GM12878 (cell line): ENCODE measurements at regions not wholly inside any gene's neighbourhood (a gene's known extent, or its start where the extent isn't known, plus 50 kb on each side); places are given as distances from the start of the nearest gene placed in this dataset.

Experiments used
- ATAC-seq: fragments of 200-7000 bp; cut with Tn5 transposase; 3 replicates; pipeline ENCODE4 v1.9.1; 2020; ENCODE audit warnings: mild to moderate bottlenecking, moderate library complexity
- BruUV-seq: library from RNA; stranded (reverse); fragments of 400-500 nt; replicated peaks from 2 replicates; lab custom pipeline; 2021; lab: Mats Ljungman, UMichigan
- CTCF ChIA-PET: fragments of 300-600 bp; sonication (Branson Sonifier 250); formaldehyde crosslinking; extraction: SDS; loops from one replicate; lab custom pipeline; 2021; ENCODE audit warnings: inconsistent platforms; lab: Yijun Ruan, JAX
- POLR2A ChIA-PET: fragments of 350-600 bp; formaldehyde crosslinking; extraction: SDS; loops from one replicate; lab custom pipeline; 2021; ENCODE audit warnings: inconsistent platforms; lab: Charles Lee
- RAD21 ChIA-PET: fragments of 300-600 bp; sonication (Branson Sonifier 250); formaldehyde crosslinking; loops from one replicate; lab custom pipeline; 2023; ENCODE audit warnings: antibody characterized with exemption; ENCODE audit not compliant: unreplicated experiment; lab: Charles Lee
- SMC1A ChIA-PET: fragments of 300-600 bp; sonication (Branson Sonifier 250); formaldehyde crosslinking; loops from one replicate; lab custom pipeline; 2023; ENCODE audit not compliant: unreplicated experiment, uncharacterized antibody; lab: Charles Lee
- DNase-seq: peaks from one replicate; pipeline ENCODE4 v3.0.0-alpha.2; 2011; ENCODE audit warnings: low read depth, low spot score
- FAIRE-seq: peaks from 3 replicates; lab custom pipeline; 2011; peaks lifted over from hg19 to GRCh38; lab: Jason Lieb, UNC
- H2AFZ ChIP-seq: 2 replicates; pipeline ENCODE4 v1.6.0; 2011; ENCODE audit warnings: low read depth, low read length, control low read depth; ENCODE audit not compliant: control insufficient read depth
- H3K27ac ChIP-seq: 2 replicates; pipeline ENCODE4 v1.5.1; 2011; ENCODE audit warnings: control low read depth; ENCODE audit not compliant: control insufficient read depth, insufficient read depth
- H3K27me3 ChIP-seq, 2 experiments: replicated peaks in 1 of 2; 2 replicates each; pipeline versions ENCODE4 v1.6.0 to v1.6.1; 2011; ENCODE audit warnings: low read length in 1 of 2; ENCODE audit not compliant: control insufficient read depth in 2 of 2, insufficient read depth in 2 of 2
- H3K36me3 ChIP-seq, 2 experiments: 2 replicates each; pipeline ENCODE4 v1.5.1; 2011; ENCODE audit warnings: low read length in 1 of 2; ENCODE audit not compliant: control insufficient read depth in 2 of 2, insufficient read depth in 2 of 2
- H3K4me1 ChIP-seq: 2 replicates; pipeline ENCODE4 v1.6.1; 2011; ENCODE audit warnings: mild to moderate bottlenecking, low read length, moderate library complexity, mixed read lengths; ENCODE audit not compliant: control insufficient read depth, insufficient read depth
- H3K4me2 ChIP-seq: 2 replicates; pipeline ENCODE4 v1.6.0; 2011; ENCODE audit warnings: control low read depth; ENCODE audit not compliant: control insufficient read depth, insufficient read depth
- H3K4me3 ChIP-seq: fragments of 200-600 bp; sonication (generic); 2 replicates; pipeline ENCODE4 v1.5.1; 2016
- H3K79me2 ChIP-seq: 2 replicates; pipeline ENCODE4 v1.6.0; 2011; ENCODE audit warnings: low read length; ENCODE audit not compliant: control insufficient read depth, insufficient read depth
- H3K9ac ChIP-seq: 2 replicates; pipeline ENCODE4 v1.8.0; 2011; ENCODE audit warnings: low read length, control low read depth, mixed read lengths; ENCODE audit not compliant: control insufficient read depth, insufficient read depth
- H3K9me3 ChIP-seq: replicated peaks from 3 replicates; pipeline ENCODE4 v1.5.1; 2011; ENCODE audit warnings: mild to moderate bottlenecking, low read length; ENCODE audit not compliant: control insufficient read depth, insufficient read depth
- H4K20me1 ChIP-seq: 2 replicates; pipeline ENCODE4 v1.6.0; 2011; ENCODE audit not compliant: control insufficient read depth, insufficient read depth
- BACH1 ChIP-seq: fragments of 450-650 bp; IDR thresholded peaks from 2 replicates; pipeline ENCODE4 v1.6.1; 2017; ENCODE audit warnings: mild to moderate bottlenecking, borderline replicate concordance
- BRCA1 ChIP-seq: IDR thresholded peaks from 2 replicates; pipeline ENCODE4 v1.6.1; 2011; ENCODE audit warnings: low read depth, low read length, improper control_type of control experiment
- CHD1 ChIP-seq: IDR thresholded peaks from 2 replicates; pipeline ENCODE4 v1.6.1; 2012; ENCODE audit warnings: low read depth, low read length, improper control_type of control experiment
- CREB1 ChIP-seq: IDR thresholded peaks from 2 replicates; pipeline ENCODE4 v1.6.1; 2012; ENCODE audit warnings: low read depth, mild to moderate bottlenecking, inconsistent platforms
- FOS ChIP-seq: IDR thresholded peaks from 3 replicates; pipeline ENCODE4 v1.6.1; 2011; ENCODE audit warnings: borderline replicate concordance; ENCODE audit not compliant: insufficient read length; ENCODE audit errors: extremely low read depth
- FOXK2 ChIP-seq: fragments of 450-650 bp; IDR thresholded peaks from 2 replicates; pipeline ENCODE4 v1.6.1; 2017; ENCODE audit warnings: mild to moderate bottlenecking, moderate library complexity
- FOXM1 ChIP-seq: IDR thresholded peaks from 2 replicates; pipeline ENCODE4 v1.6.1; 2012; ENCODE audit warnings: low read depth, mild to moderate bottlenecking, inconsistent platforms, low read length, moderate library complexity
- HCFC1 ChIP-seq: fragments of 150-350 bp; IDR thresholded peaks from 2 replicates; pipeline ENCODE4 v1.6.1; 2014; ENCODE audit warnings: low read length
- HSF1 ChIP-seq: fragments of 150-350 bp; IDR thresholded peaks from 2 replicates; pipeline ENCODE4 v1.6.1; 2014; ENCODE audit warnings: mild to moderate bottlenecking, low read depth, low read length
- IRF3 ChIP-seq: fragments of 450-650 bp; IDR thresholded peaks from 2 replicates; pipeline ENCODE4 v1.6.1; 2014; ENCODE audit warnings: mild to moderate bottlenecking
- IRF5 ChIP-seq: fragments of 450-650 bp; IDR thresholded peaks from 2 replicates; pipeline ENCODE4 v1.6.1; 2017; ENCODE audit warnings: borderline replicate concordance
- MTA2 ChIP-seq: fragments of 450-650 bp; IDR thresholded peaks from 2 replicates; pipeline ENCODE4 v1.6.1; 2016; ENCODE audit warnings: low read depth, mild to moderate bottlenecking, moderate library complexity
- SREBF1 ChIP-seq: IDR thresholded peaks from 2 replicates; pipeline ENCODE4 v1.6.1; 2012; ENCODE audit warnings: mild to moderate bottlenecking, low read length
- WGBS: methylation state at CpG from one replicate; pipeline ENCODE4 v1.1.6; 2016; ENCODE audit warnings: low lambda C conversion rate; ENCODE audit not compliant: insufficient replicate concordance, insufficient coverage; ENCODE audit errors: missing lambda C conversion rate; 5-methylcytosine and 5-hydroxymethylcytosine counted together
- in situ Hi-C: fragments of 300-500 bp; cut with MboI; formaldehyde crosslinking; loops from 9 replicates; pipeline ENCODE4 v1.14.3; 2018; ENCODE audit warnings: mixed read lengths
- intact Hi-C: fragments of 100-400 bp; cut with micrococcal nuclease; formaldehyde crosslinking; loops from one replicate; pipeline ENCODE4 v1.14.2; 2022; ENCODE audit not compliant: unreplicated experiment

GRCh38 chr13:89755729-89756492 lies 1591.6 kb upstream of the MIR17HG start:
- ChIA-PET CTCF (no interaction called here), SMC1A (no interaction called here), RAD21 (no interaction called here), POLR2A (no interaction called here)
- BruUV-seq: no TSS peak
- 0% methylated on average over 2 of the region's 2 CpGs for WGBS
- H3K27me3 ChIP-seq: no peaks in the 10 kb centered on the region
- DNase-seq (no peak), FAIRE-seq (no peak), ATAC-seq (peak; percentile 75)
- no peak overlapping the region for H3K9ac ChIP-seq
- H3K9me3 ChIP-seq: no peaks in the 10 kb centered on the region
- H3K4me3 ChIP-seq: no peak overlapping the region
- H3K27ac ChIP-seq: no peak overlapping the region
- intact Hi-C loops: no loop called here
- no peaks in the 10 kb centered on the region for H3K4me1 ChIP-seq
- H4K20me1 ChIP-seq: no peaks in the 10 kb centered on the region
- no peak overlapping the region for H2AFZ ChIP-seq
- no peak overlapping the region for H3K4me2 ChIP-seq
- TF ChIP-seq CREB1 (no peak), FOXK2 (no peak), HCFC1 (no peak), MTA2 (0 out of 2 replicates have a peak, but pooled peaks have one; percentile 16), IRF3 (no peak)
- no peaks in the 10 kb centered on the region for H3K79me2 ChIP-seq
- in situ Hi-C loops: no loop called here
- H3K36me3 ChIP-seq: no peaks in the 10 kb centered on the region

- SMC1A ChIA-PET: no interaction called here
- Histone ChIP-seq H3K9ac (no peak overlapping the region), H3K4me3 (no peak overlapping the region), H4K20me1 (no peaks in the 10 kb centered on the region), H3K4me1 (no peaks in the 10 kb centered on the region), H3K9me3 (no peaks in the 10 kb centered on the region), H2AFZ (no peak overlapping the region), H3K4me2 (no peak overlapping the region), H3K36me3 (no peaks in the 10 kb centered on the region), H3K27me3 (no peaks in the 10 kb centered on the region), H3K27ac (no peak overlapping the region), H3K79me2 (no peaks in the 10 kb centered on the region)
- RAD21 ChIA-PET: no interaction called here
- POLR2A ChIA-PET: no interaction called here
- in situ Hi-C loops (no loop called here), intact Hi-C loops (no loop called here)
- no TSS peak for BruUV-seq
- no peak for ATAC-seq
- no peak for TF ChIP-seq BRCA1
- TF ChIP-seq BACH1: no peak
- no peak for TF ChIP-seq IRF5
- no peak for TF ChIP-seq FOS
- no peak for TF ChIP-seq CHD1
- no peak for TF ChIP-seq FOXM1
- TF ChIP-seq SREBF1: no peak
- TF ChIP-seq HSF1: no peak
- no peak for FAIRE-seq
- CTCF ChIA-PET: no interaction called here
- 0% methylated on average over 1 of the region's 1 CpG for WGBS
- no peak for DNase-seq
Measured at GRCh38 chr13:89763005-89763404, 1584.5 kb upstream of the MIR17HG start.
